Astrocyte (in vitro differentiated cells and primary cell): ENCODE measurements at regions not wholly inside any gene's neighbourhood (a gene's known extent, or its start where the extent isn't known, plus 50 kb on each side); places are given as distances from the start of the nearest gene placed in this dataset.

ENCODE experiments used
- DNase-seq: peaks from one replicate; pipeline ENCODE4 v3.0.0-alpha.2; 2010; ENCODE audit warnings: low read depth
- FAIRE-seq: peaks from 2 replicates; lab custom pipeline; 2011; peaks lifted over from hg19 to GRCh38; lab: Jason Lieb, UNC
- H2AFZ ChIP-seq: 2 replicates; pipeline ENCODE4 v1.6.0; 2012; ENCODE audit warnings: low read depth, low read length, inconsistent platforms
- H3K27ac ChIP-seq: 2 replicates; pipeline ENCODE4 v1.5.1; 2011; ENCODE audit warnings: low read depth, low read length, inconsistent platforms
- H3K27me3 ChIP-seq: 2 replicates; pipeline ENCODE4 v1.6.0; 2011; ENCODE audit warnings: low read length, inconsistent platforms; ENCODE audit not compliant: insufficient read depth
- H3K36me3 ChIP-seq: 2 replicates; pipeline ENCODE4 v1.5.1; 2011; ENCODE audit warnings: low read length, inconsistent platforms; ENCODE audit not compliant: insufficient read depth
- H3K4me1 ChIP-seq: 2 replicates; pipeline ENCODE4 v1.5.1; 2011; ENCODE audit warnings: low read length, inconsistent platforms; ENCODE audit not compliant: insufficient read depth
- H3K4me2 ChIP-seq: 2 replicates; pipeline ENCODE4 v1.6.0; 2012; ENCODE audit warnings: low read length, inconsistent platforms
- H3K4me3 ChIP-seq: 2 replicates; pipeline ENCODE4 v1.5.1; 2011; ENCODE audit warnings: low read depth, mild to moderate bottlenecking, low read length, inconsistent platforms; ENCODE audit not compliant: insufficient read depth
- H3K79me2 ChIP-seq: 2 replicates; pipeline ENCODE4 v1.6.0; 2012; ENCODE audit warnings: mild to moderate bottlenecking, low read length, inconsistent platforms; ENCODE audit not compliant: insufficient read depth
- H3K9ac ChIP-seq: 2 replicates; pipeline ENCODE4 v1.6.0; 2012; ENCODE audit warnings: mild to moderate bottlenecking, low read length, inconsistent platforms
- H3K9me3 ChIP-seq: 2 replicates; pipeline ENCODE4 v1.5.1; 2012; ENCODE audit warnings: low read depth, mild to moderate bottlenecking, low read length, inconsistent platforms; ENCODE audit not compliant: insufficient read depth
- H4K20me1 ChIP-seq: 2 replicates; pipeline ENCODE4 v1.6.0; 2012; ENCODE audit warnings: low read length, inconsistent platforms; ENCODE audit not compliant: insufficient read depth
- H3K27ac Mint-ChIP-seq: one replicate; pipeline ENCODE4 v1.8.0; 2021; ENCODE audit warnings: mild to moderate bottlenecking, mixed read lengths; ENCODE audit not compliant: unreplicated experiment
- H3K27me3 Mint-ChIP-seq: one replicate; pipeline ENCODE4 v1.8.0; 2021; ENCODE audit warnings: low read depth, mixed read lengths; ENCODE audit not compliant: unreplicated experiment
- H3K36me3 Mint-ChIP-seq: one replicate; pipeline ENCODE4 v1.8.0; 2021; ENCODE audit warnings: low read depth, mixed read lengths; ENCODE audit not compliant: unreplicated experiment
- H3K4me1 Mint-ChIP-seq: one replicate; pipeline ENCODE4 v1.8.0; 2021; ENCODE audit warnings: low read depth, mixed read lengths; ENCODE audit not compliant: unreplicated experiment
- H3K4me3 Mint-ChIP-seq: one replicate; pipeline ENCODE4 v1.8.0; 2021; ENCODE audit warnings: mild to moderate bottlenecking, moderate library complexity, mixed read lengths; ENCODE audit not compliant: unreplicated experiment
- H3K9me3 Mint-ChIP-seq: one replicate; pipeline ENCODE4 v1.8.0; 2021; ENCODE audit warnings: mild to moderate bottlenecking, mixed read lengths; ENCODE audit not compliant: unreplicated experiment
- CTCF ChIP-seq: IDR thresholded peaks from 2 replicates; pipeline ENCODE4 v1.5.1; 2011; ENCODE audit warnings: low read depth, mild to moderate bottlenecking, inconsistent platforms, low read length, moderate library complexity; ENCODE audit not compliant: insufficient read depth
- EZH2 ChIP-seq: IDR thresholded peaks from 2 replicates; pipeline ENCODE4 v1.6.1; 2012; ENCODE audit warnings: mild to moderate bottlenecking, low read length, inconsistent platforms; ENCODE audit not compliant: insufficient read depth

GRCh38 chr20:6975311-6975710 lies 207.8 kb downstream of the BMP2 start:
- Mint-ChIP-seq H3K27me3 (no peaks in the 10 kb centered on the region), H3K4me3 (no peak overlapping the region), H3K36me3 (no peaks in the 10 kb centered on the region), H3K4me1 (peaks cover 5% of the 10 kb centered on the region), H3K9me3 (no peaks in the 10 kb centered on the region), H3K27ac (no peak overlapping the region)
- H2AFZ ChIP-seq, result no peak overlapping the region
- H3K79me2 ChIP-seq, result no peaks in the 10 kb centered on the region
- no peak overlapping the region for H3K27ac ChIP-seq
- no peak for FAIRE-seq
- H3K4me3 ChIP-seq, result no peak overlapping the region
- DNase-seq, result no peak
- TF ChIP-seq CTCF (no peak), EZH2 (no peak)
- H3K27me3 ChIP-seq, result no peaks in the 10 kb centered on the region
- no peak overlapping the region for H3K4me2 ChIP-seq
- peaks cover 2% of the 10 kb centered on the region for H3K9me3 ChIP-seq
- H3K36me3 ChIP-seq, result no peaks in the 10 kb centered on the region
- no peaks in the 10 kb centered on the region for H3K4me1 ChIP-seq
- H4K20me1 ChIP-seq, result no peaks in the 10 kb centered on the region
- H3K9ac ChIP-seq, result no peak overlapping the region

- Histone ChIP-seq H3K4me3 (no peak overlapping the region), H3K9ac (no peak overlapping the region), H4K20me1 (no peaks in the 10 kb centered on the region), H3K27ac (peak overlapping the region; percentile 50), H3K4me2 (no peak overlapping the region), H2AFZ (peak overlapping the region; percentile 34), H3K4me1 (no peaks in the 10 kb centered on the region), H3K27me3 (no peaks in the 10 kb centered on the region), H3K9me3 (peaks cover 2% of the 10 kb centered on the region), H3K79me2 (no peaks in the 10 kb centered on the region), H3K36me3 (no peaks in the 10 kb centered on the region)
- Mint-ChIP-seq H3K4me1 (peaks cover 5% of the 10 kb centered on the region), H3K9me3 (no peaks in the 10 kb centered on the region), H3K36me3 (no peaks in the 10 kb centered on the region), H3K27ac (no peak overlapping the region), H3K27me3 (no peaks in the 10 kb centered on the region), H3K4me3 (no peak overlapping the region)
- no peak for TF ChIP-seq EZH2
- TF ChIP-seq CTCF, result no peak
- no peak for FAIRE-seq
- DNase-seq, result peak; percentile 39
Measured at GRCh38 chr20:6976106-6976900, 208.8 kb downstream of the BMP2 start.

- no peak overlapping the region for H3K4me3 Mint-ChIP-seq
- TF ChIP-seq EZH2, result no peak
- no peaks in the 10 kb centered on the region for H3K36me3 Mint-ChIP-seq
- H3K27ac Mint-ChIP-seq, result no peak overlapping the region
- Histone ChIP-seq H3K4me3 (no peak overlapping the region), H3K27me3 (no peaks in the 10 kb centered on the region), H3K79me2 (no peaks in the 10 kb centered on the region), H3K4me2 (no peak overlapping the region), H3K4me1 (no peaks in the 10 kb centered on the region), H3K9ac (no peak overlapping the region), H2AFZ (no peak overlapping the region), H4K20me1 (no peaks in the 10 kb centered on the region), H3K27ac (no peak overlapping the region), H3K36me3 (no peaks in the 10 kb centered on the region), H3K9me3 (peaks cover 2% of the 10 kb centered on the region)
- FAIRE-seq (no peak), DNase-seq (no peak)
- peaks cover 5% of the 10 kb centered on the region for H3K4me1 Mint-ChIP-seq
- H3K9me3 Mint-ChIP-seq, result peaks cover 2% of the 10 kb centered on the region
- H3K27me3 Mint-ChIP-seq, result no peaks in the 10 kb centered on the region
Measured at GRCh38 chr20:6979621-6980020, 212.1 kb downstream of the BMP2 start.
